GM21360 (cell line): ENCODE measurements at regions not wholly inside any gene's neighbourhood (a gene's known extent, or its start where the extent isn't known, plus 50 kb on each side); places are given as distances from the start of the nearest gene placed in this dataset.
"Not testable (repeated sequence)": the region's sequence is repeated elsewhere in the genome, so short reads cannot be mapped to it uniquely, and the experiment has no call there.

ENCODE experiments used
- ATAC-seq: cut with Tn5 transposase; IDR thresholded peaks from one replicate; pipeline ENCODE4 v1.9.1; 2021; ENCODE audit warnings: mild to moderate bottlenecking, moderate library complexity; ENCODE audit not compliant: unreplicated experiment

DNA sequence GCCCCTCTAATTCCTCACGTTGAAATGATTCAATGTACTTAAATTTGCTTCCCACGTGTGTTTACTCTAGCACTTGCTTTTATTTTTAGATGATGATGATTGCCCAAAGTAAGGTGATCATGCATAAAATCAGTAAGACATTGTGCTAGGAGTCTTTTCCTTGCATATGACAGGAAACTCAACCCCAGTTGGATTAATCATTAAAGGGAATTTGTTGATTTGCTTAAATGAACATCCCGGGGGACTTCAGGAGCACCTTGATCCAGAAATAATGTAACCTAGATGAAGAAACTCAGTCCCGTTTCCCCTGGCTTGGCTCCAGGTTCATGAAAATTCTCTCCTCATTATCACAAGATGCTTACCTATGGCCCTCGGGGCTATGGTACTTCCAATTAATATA, 106.1 kb upstream of the STC2 start:
- no peak for ATAC-seq

DNA sequence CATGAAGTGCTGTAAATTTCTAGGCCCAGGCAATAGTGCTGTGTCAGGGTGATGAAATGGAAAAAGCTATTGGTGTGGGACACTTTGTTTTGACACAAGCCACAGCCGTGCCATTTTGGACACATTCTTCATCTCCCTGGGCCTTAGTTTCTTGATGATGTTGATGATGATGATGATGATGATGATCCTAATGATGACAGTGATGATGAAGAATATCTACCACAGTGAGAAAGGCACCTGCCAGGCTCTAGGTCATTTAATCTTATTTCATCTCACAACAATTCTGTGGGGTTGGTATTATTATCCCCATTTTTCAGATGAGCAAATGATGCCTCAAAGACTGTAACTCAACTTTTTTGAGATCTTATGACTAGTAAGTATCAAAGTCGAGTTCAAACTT, 102.2 kb upstream of the STC2 start:
- no peak for ATAC-seq

DNA sequence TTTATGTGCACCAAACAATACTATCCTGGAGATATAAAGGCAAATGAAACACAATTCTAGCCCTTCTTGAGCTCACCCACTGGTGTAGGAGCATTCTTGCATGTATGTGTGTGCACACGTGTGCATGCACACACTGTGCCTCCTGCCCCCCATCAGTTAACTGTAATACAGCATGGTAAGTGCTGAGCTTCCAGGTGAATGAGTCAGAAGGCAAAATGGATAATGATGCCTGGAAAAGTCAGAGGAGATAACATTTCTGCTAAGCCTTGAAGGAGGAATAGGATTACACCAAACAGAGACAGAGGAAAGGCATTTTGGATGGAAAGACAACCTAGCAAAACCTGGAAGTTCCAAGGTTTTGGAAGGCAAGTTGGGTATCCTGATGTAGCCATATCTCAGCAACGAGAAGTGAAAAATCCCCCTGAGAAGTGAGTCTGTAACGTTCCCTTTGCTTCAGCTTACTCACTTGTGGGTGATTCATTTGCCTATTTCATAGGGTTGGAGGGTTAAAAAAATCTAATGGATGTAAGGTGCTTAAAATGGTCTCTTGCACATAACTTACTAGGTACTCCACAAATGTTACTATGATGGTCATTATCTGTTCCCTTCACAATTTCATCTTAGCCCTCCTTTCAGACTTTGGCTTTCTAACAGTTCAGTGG, 101.4 kb upstream of the STC2 start:
- ATAC-seq: no peak

DNA sequence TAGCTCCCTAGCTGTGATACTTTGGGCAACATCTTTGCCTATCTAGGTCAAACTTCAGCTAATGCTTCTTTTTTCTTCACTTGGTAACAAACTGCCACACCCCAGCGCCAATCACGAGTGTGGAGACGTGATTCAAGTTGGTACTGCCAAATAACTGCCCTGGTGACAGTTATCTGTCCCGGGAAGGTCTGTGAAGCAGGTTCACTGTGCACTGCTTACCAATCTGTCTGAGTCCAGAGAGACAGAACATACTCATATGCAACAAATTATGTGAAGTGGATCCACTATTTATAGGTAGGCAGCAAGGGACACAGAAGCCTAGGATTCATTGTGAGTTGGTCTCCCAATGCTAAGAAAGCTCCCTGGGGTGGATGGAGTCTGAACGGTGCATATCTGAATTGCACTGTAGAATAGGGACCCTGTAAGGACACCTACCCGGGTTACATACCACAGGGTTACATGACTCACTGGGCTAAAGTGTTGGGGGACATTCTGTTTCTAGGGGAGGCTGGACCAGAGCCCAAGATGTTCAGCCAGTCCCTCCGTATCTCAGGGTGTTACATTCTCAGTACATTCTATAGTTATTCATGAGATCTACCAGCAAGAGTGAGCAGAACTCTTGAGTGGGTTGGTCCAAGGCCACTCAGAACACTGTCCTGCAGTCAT, 95.4 kb upstream of the STC2 start:
- no peak for ATAC-seq

DNA sequence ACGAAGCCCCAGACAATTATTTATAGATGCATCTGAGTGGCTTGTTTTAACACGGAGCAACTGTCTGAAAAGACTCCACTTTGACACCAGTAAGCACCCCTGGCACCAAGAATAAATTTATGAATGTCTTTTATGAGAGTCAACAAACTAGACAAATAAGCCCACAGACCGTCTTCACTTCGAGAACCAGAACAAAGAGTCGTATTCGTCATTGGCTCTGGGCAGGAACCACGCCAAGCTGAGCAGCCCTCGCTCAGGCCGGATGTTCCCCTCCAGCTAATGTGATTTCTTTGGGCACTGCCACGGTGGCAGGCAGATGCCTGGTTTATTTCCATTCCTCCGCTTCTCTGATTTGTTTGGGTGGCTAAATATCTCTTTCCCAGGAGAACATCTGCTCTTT, 91.9 kb upstream of the STC2 start:
- ATAC-seq: no peak

DNA sequence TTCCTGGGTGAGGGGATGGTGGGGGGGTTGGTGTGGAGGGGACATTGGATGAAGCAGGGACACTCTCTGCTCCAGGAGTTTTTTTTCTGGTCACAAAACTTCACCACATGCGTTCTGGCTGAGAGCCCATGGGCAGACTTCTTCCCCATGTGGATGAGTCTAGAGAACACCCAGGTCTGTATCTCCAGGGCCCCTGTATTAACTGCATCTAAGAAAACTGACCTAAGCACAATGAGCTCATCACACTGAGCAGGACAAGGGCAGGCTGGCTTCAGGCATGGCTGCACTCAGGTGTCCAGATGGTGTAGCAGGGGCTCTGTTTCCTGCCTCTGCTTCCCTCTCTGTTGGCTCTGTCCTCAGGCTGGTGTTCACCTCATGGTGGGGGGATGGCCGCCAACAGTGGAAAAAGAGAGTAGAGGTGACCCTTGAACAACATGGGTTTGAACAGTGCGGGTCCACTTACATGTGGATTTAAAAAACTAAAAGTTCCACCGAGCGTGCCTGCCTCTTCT, 85.3 kb upstream of the STC2 start:
- no peak for ATAC-seq

DNA sequence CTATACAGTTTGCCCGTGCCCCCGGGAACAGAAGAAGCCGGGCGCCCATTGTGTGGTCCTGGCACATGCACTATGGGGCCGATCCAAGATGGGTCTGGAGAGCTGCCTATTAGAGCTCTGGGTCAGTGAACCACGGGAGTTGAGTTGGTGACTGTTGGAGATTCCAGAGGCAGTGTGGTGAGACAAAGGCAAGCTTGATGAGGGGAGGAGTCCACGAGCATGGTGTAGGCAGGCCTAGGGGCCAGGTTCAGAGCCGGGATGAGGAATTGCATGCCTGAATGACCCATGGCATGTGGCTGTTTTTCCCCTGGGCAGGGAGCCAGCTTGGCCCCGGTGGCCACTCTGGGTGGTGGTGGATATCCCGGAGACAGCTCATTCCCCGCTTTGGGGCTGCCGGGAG, 84.4 kb upstream of the STC2 start:
- no peak for ATAC-seq

DNA sequence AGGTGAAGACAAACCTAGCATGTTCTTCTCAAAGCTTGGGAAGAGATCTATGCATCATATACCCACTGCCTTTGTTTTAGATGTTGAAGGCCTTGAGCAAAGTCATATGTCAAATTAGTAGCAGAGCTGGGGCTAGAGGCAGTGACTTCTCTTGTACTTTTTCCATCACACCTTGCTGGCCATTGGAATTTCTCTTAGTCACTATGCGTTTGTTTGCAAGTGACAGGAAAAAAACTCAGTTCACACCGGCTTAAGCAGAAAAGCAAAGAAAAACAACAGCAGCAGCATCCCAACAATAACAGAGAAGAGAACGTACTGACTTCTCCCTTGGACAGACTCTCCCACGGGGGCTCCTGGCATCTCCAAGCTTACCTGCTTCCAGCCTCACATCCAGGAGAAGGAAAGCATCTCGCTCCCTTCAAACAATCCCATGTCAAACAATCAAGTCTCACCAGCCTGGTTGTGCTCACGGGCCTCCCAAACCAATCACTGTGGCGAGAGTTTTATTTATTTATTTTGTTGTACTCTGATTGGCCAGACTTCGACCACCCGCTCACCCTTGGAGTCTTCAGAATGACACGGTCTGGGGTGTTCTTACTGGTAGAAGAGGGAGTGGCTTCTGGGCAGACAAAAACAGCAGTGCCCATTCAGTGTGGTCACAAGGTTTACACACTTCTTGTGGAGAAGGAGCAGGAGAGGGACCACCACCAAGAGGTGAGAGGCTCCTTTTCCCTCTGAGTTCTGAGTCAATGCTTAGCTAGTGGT, 83.8 kb upstream of the STC2 start:
- ATAC-seq: no peak

DNA sequence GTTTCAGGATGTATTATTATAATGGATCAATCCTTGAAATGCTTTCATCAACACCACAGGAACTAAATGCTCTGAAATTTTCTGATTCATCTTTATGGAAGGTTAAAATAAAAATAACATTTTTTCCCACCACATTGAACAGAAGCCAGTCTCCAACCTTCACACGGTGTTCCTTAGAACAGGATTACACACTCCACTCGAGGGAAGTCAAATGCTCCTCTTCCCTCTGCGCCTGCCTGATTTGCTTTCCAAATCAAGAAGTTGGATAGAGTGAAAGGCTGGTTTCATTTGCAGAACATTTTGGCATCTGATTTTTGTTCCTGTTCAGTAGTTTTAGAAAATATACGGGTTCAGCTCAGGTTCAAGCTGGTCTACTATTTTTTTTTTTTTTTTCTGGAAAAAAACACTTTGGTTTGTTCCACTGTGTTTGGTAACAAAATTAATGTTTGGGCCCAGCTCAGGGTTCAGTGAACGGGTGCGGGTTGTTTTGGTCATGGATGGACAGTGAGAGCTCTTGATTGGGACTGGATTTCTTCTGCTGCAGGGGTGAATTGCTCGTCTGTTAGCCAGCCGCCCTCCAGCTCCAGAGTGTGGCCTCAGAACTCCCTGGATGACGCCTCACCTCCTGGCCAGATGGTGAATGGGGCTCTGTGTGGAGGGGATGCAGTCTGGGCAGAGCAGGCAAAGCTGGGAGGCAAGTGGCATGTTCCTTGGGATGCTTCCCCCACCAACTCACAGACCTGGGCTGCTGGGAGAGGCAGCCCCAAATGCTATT, 82.4 kb upstream of the STC2 start:
- no peak for ATAC-seq

DNA sequence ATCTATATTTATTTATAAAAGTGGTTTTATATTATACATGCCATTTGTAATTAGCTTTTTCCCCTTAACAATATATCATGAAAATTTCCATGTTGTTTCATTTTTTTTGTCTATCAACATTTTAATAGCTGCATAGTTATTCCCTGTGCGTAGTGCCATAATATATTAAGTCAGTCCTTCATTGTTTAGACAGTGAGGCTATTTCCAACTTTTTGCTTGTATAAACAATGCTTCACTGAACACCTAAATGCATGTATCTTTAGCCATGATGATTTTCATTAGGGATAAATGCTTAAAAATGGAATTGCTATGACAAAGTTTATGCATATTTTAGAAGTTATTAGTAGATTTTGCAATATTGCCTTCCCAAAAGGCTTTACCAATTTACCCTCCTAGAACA, 80.7 kb upstream of the STC2 start:
- ATAC-seq: no peak

DNA sequence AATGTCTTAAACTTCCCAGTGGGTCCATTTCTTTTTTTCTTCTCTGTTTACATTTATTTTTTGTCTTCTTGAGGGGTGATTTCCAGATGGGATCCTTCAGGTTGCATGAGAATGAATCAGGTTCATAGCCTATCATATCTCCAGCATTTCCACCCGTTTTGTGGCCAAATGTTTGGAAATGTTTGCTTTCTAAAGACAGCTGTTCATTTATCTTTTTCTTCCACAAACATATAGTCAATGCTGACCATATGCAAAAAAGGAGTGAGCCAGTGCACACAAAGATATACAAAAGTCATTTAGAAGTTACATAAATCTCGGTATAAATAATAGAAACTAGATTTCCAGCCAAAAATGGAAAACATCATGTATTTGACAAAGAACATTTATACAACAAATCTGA, 71.6 kb upstream of the STC2 start:
- no peak for ATAC-seq

DNA sequence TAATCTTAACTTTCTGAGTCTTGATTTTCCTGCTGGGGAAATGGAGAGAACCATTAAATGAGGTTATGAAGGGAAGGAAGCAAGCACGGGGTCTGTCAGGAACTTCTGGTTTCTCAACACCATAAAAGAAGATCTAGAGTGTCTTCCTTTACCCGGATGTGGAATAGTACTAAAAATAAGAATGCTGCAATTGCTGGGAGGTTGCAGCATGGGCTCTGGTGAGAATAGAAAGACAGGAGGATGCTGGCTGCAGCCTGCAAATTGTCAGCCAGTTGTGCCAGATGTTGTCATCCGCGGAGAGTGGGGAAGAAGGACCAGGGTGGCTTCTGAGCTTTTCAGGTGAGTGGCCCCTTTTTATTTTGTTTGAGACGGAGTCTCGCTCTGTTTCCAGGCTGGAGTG, 69.3 kb upstream of the STC2 start:
- no peak for ATAC-seq

DNA sequence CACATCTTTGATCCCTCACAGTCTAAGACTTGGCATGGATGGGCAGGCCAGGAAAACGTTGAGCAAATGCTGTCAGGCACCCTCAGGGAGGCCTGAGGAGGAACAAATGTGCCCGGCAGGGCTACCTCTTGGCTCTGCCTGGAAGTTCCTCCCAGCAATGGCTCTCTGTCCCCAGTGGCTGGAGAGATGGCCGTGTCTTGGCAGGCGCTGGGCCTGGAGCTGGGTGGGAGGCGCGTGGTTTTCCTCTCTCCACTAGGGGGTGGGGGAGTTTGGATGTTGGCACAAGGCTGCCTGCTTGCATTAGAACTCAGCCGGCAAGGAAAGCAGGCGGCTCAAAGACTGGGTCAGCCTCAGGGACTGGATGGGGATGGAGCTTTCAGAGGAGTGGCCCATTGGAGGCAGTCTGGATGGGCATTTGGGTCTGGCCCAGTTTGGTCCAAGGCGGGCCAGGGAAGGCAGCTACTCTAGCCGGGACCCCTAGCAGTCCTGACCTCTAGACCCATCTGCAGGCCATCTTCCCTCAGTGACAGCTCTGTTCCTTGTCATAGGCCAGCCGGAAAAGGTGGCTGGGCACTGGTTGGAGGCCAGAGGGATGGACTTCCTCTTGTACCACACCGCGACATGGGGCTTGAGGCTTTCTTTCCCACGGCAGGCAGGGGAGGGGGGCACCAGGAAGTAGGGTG, 68.2 kb upstream of the STC2 start:
- no peak for ATAC-seq

DNA sequence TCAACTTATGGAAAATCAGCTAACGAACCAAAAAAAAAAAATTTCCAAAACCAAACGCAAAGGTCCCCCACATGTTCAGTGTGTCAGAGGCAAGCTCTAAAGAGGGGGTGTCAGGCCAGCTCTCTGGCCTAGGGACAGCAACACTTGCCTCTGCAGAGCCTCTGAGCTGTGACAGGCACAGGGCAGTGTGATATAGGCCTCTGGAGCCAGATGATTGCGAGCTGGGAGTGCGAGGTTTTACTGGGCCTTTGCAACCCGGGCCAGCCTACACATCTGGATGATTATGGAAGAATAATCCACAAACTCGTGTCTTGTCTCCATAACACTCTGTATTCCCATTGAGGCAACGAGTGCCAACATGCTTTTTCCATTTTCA, 67.7 kb upstream of the STC2 start:
- ATAC-seq: no peak

DNA sequence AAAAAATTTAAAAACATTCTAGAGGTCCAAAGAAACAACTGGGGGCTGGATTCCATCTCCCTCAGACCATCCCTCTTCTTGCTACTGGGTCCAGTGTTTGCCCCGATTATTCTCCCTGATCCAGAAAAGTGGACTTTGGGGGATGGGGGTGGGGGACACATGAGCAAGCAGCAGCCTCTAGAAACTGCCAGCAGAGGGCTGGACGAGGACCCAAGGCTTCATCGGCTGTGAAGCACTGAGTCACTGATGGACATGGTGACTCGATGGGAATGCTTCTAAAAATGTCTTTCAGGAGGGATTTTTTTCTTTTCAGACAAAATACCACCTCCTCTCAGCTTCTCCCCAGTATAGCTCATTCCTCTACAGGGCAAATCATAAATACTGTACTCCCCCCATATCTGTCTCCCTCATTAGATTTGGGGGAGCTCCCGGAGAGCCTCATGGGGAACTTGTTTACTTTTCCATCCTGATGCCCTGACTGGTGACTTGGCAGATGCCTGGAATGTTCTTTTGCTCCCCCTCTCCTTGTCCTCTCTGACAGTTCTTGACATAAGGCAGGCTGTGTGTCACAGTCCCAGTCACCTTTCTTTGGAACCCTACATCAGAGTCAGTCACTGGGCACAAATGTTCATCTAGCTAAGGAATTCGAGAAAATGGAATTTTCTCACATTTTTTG, 67.2 kb upstream of the STC2 start:
- no peak for ATAC-seq

DNA sequence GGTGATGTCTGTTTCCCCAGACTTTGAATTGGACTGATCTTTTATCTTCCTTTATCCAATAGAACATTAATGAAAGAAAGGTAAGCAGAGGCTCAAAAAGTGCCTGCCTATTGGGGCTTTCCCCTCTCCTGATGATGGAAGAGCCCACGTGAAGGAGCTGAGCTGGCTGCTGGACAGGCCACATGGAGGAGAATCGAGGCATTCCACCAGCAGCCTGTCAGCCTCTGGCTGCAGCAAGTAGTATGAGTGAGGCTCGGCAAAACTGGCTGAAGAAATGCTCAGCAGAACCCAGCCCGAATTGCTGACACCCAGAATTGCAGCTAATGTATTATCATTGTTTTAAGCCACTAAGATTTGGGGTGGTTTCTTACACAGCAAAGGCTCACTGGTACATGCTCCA, 66.5 kb upstream of the STC2 start:
- no peak for ATAC-seq

DNA sequence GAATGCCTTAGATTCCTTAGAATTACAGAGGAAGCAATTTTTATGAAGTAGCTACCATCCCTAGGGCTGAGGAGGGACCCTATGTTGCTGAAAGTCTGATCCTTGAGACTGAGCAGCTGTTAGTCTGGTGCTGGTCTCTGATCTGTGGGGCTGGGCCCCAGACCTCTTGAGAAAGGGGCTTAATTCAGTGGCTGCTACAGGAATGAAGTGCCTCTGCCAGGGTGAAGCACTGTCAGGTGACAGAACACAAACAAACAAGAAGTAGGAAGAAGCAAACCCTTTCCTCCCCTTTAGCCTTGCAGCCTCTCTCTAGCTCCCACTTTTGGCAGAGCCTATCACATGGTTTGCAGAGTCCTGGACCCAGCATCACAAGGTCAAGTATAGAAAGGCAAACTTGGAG, 64.0 kb upstream of the STC2 start:
- ATAC-seq: no peak

DNA sequence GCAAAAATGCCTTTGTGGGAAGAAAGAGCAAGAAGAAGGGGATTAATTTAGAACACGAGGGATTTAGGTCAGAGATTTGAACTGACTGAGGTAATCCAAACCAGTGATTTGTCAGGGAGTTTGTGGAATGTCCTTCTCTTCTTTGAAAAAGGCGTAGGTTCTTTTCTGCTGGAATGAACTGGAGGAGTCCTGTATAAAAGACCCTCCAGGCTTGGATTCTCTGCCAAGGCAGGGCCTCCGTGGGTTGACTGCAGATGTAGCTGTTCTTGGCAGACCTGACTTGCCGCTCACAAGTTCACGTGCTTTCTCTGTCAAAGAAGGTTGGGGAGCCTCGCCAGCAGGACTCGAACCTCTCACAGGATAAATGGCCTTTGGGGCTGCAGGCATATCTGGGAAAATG, 62.8 kb upstream of the STC2 start:
- no peak for ATAC-seq

DNA sequence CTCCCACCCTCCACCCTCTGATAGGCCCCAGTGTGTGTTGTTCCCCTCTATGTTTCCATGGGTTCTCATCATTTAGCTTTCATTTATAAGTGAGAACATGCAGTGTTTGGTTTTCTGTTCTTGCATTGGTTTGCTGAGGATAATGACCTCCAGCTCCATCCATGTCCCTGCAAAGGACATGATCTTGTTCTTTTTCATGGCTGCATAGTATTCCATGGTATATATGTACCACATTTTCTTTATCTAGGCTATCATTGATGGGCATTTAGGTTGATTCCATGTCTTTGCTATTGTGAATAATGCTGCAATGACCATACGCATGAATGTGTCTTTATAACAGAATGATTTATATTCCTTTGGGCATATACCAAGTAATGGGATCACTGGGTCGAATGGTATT, 59.1 kb upstream of the STC2 start:
- ATAC-seq: not testable (repeated sequence)

DNA sequence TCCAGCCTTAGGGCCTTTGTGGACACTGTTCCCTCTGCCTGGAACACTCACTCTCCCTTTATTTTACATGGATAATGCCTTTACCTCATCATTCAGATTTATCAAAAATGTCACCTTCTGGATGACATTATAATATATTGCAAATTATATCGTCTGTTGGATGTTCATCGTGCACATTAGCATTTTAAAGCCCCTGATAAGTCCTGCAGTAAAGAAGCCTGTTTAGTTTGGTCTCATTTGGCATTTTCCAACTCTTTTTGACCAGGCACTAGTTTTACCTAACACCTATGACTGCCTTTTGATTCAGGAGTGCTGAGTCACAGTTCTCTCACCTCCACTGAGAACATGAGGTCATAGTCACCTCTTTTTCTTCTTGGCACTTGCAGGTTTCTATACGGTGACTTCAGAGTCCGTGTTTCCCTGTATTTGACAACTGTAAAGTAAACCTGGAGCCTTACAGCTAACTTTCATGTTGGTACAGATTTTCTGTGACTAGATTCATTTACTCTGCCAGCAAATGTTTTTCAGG, 57.7 kb upstream of the STC2 start:
- no peak for ATAC-seq
